Endothelial cell of umbilical vein (primary cell): ENCODE measurements at regions not wholly inside any gene's neighbourhood (a gene's known extent, or its start where the extent isn't known, plus 50 kb on each side); places are given as distances from the start of the nearest gene placed in this dataset.

Experiments used
- BruUV-seq: library from RNA; stranded (reverse); fragments of 400-500 nt; replicated peaks from 2 replicates; lab custom pipeline; 2021; lab: Mats Ljungman, UMichigan
- CTCF ChIA-PET: fragments of 300-600, 350-600 bp; sonication (Branson Sonifier 250); formaldehyde crosslinking; loops from one replicate; lab custom pipeline; 2021; ENCODE audit warnings: antibody characterized with exemption, inconsistent platforms; lab: Charles Lee
- POLR2A ChIA-PET: fragments of 300-600, 350-600 bp; sonication (Branson Sonifier 250); formaldehyde crosslinking; loops from one replicate; lab custom pipeline; 2021; ENCODE audit warnings: antibody characterized with exemption, inconsistent platforms; lab: Charles Lee
- DNase-seq: peaks from one replicate; pipeline ENCODE4 v3.0.0-alpha.2; 2011; ENCODE audit warnings: low read depth, low spot score
- FAIRE-seq: peaks from 2 replicates; lab custom pipeline; 2011; peaks lifted over from hg19 to GRCh38; lab: Jason Lieb, UNC
- H2AFZ ChIP-seq: 2 replicates; pipeline ENCODE4 v1.6.0; 2012; ENCODE audit warnings: low read depth, low read length, control low read depth, inconsistent platforms
- H3K27ac ChIP-seq: 2 replicates; pipeline ENCODE4 v1.5.1; 2011; ENCODE audit warnings: low read depth, mild to moderate bottlenecking, control low read depth, low read length, moderate library complexity; ENCODE audit not compliant: insufficient read depth
- H3K27me3 ChIP-seq, 2 experiments: 2 replicates each; pipeline versions ENCODE4 v1.6.0 to v1.6.1; 2011; ENCODE audit warnings: low read length in 2 of 2, mixed read lengths in 1 of 2; ENCODE audit not compliant: control insufficient read depth in 2 of 2, insufficient read depth in 2 of 2
- H3K36me3 ChIP-seq, 2 experiments: 2 replicates in 1 of 2; 3 replicates in 1 of 2; pipeline ENCODE4 v1.5.1; 2011; ENCODE audit warnings: low read length in 2 of 2, mild to moderate bottlenecking in 1 of 2, moderate library complexity in 1 of 2; ENCODE audit not compliant: control insufficient read depth in 2 of 2, insufficient read depth in 2 of 2; ENCODE audit errors: extremely low read depth in 1 of 2
- H3K4me1 ChIP-seq: 3 replicates; pipeline ENCODE4 v1.5.1; 2011; ENCODE audit warnings: mild to moderate bottlenecking, low read length; ENCODE audit not compliant: control insufficient read depth, insufficient read depth; ENCODE audit errors: extremely low read depth
- H3K4me2 ChIP-seq: 2 replicates; pipeline ENCODE4 v1.6.1; 2011; ENCODE audit warnings: low read length, control low read depth, mixed read lengths; ENCODE audit not compliant: insufficient read depth
- H3K4me3 ChIP-seq, 3 experiments: fragments of 200-600 bp in 1 of 3; sonication (generic), shearing (Covaris generic) in 1 of 3; replicated peaks in 1 of 3; 2 replicates each; pipeline ENCODE4 v1.5.1; 2011 to 2016; ENCODE audit warnings: control low read depth in 3 of 3, low read length in 3 of 3, mild to moderate bottlenecking in 2 of 3, inconsistent platforms in 1 of 3, low read depth in 1 of 3, moderate library complexity in 1 of 3; ENCODE audit not compliant: insufficient read depth in 1 of 3
- H3K79me2 ChIP-seq: 2 replicates; pipeline ENCODE4 v1.6.0; 2012; ENCODE audit warnings: low read length, inconsistent platforms; ENCODE audit not compliant: control insufficient read depth, insufficient read depth
- H3K9ac ChIP-seq: replicated peaks from 2 replicates; pipeline ENCODE3; 2011; ENCODE audit warnings: low read length, control low read depth; ENCODE audit not compliant: insufficient read depth; ENCODE audit errors: extremely low read depth
- H3K9me1 ChIP-seq: replicated peaks from 3 replicates; pipeline ENCODE4 v1.6.0; 2011; ENCODE audit warnings: mild to moderate bottlenecking, low read length; ENCODE audit not compliant: control insufficient read depth, insufficient read depth; ENCODE audit errors: extremely low read depth
- H3K9me3 ChIP-seq: replicated peaks from 2 replicates; pipeline ENCODE4 v1.5.1; 2012; ENCODE audit warnings: low read length, inconsistent platforms; ENCODE audit not compliant: control insufficient read depth, insufficient read depth
- H4K20me1 ChIP-seq: replicated peaks from 2 replicates; pipeline ENCODE3; 2011; ENCODE audit warnings: mild to moderate bottlenecking, low read length; ENCODE audit not compliant: control insufficient read depth, insufficient read depth; ENCODE audit errors: extremely low read depth
- EZH2 ChIP-seq: IDR thresholded peaks from 2 replicates; pipeline ENCODE4 v1.6.1; 2012; ENCODE audit warnings: borderline replicate concordance, low read depth, mild to moderate bottlenecking, moderate library complexity, low read length, inconsistent platforms; ENCODE audit not compliant: severe bottlenecking
- FOS ChIP-seq: IDR thresholded peaks from 2 replicates; pipeline ENCODE4 v1.6.1; 2011; ENCODE audit warnings: mild to moderate bottlenecking, low read length, moderate library complexity, borderline replicate concordance; ENCODE audit not compliant: insufficient read depth
- GATA2 ChIP-seq: IDR thresholded peaks from 2 replicates; pipeline ENCODE4 v1.7.0; 2011; ENCODE audit warnings: low read depth, mild to moderate bottlenecking, moderate library complexity, mixed read lengths, low read length; ENCODE audit not compliant: insufficient read length, insufficient read depth
- JUN ChIP-seq: IDR thresholded peaks from 2 replicates; pipeline ENCODE4 v1.6.1; 2011; ENCODE audit warnings: borderline replicate concordance, low read depth; ENCODE audit not compliant: insufficient read length, insufficient read depth
- MYC ChIP-seq: IDR thresholded peaks from one replicate; pipeline ENCODE4 v1.6.1; 2011; ENCODE audit warnings: mild to moderate bottlenecking, low read depth, low read length
- POLR2A ChIP-seq: IDR thresholded peaks from 2 replicates; pipeline ENCODE4 v1.6.1; 2012; ENCODE audit warnings: low read depth, mild to moderate bottlenecking, control low read depth, low read length
- POLR2AphosphoS5 ChIP-seq: IDR thresholded peaks from 2 replicates; pipeline ENCODE4 v1.6.1; 2012; ENCODE audit warnings: low read depth, mild to moderate bottlenecking, control low read depth, low read length, moderate library complexity; ENCODE audit not compliant: insufficient read depth
- dilution Hi-C: fragments of 300-500 bp; cut with MboI; formaldehyde crosslinking; loops from one replicate; pipeline ENCODE4 v1.15.0; 2019; ENCODE audit warnings: low sequenced_read_pairs; ENCODE audit not compliant: extremely low pct_ligation_motif_present
- intact Hi-C: fragments of 100-400 bp; cut with micrococcal nuclease; formaldehyde crosslinking; loops from one replicate; pipeline ENCODE4 v1.10.0; 2022
- TF ChIP-seq, protein P1 (sequence below): IDR thresholded peaks from 2 replicates; pipeline ENCODE4 v1.6.1; 2011; ENCODE audit not compliant: insufficient read depth, insufficient read length
- TF ChIP-seq, protein P2 (sequence below), 2 donors: IDR thresholded peaks; 1 replicate in 1 of 2; 2 replicates in 1 of 2; pipeline ENCODE4 v1.5.1; 2011; ENCODE audit warnings: low read length in 2 of 2, mild to moderate bottlenecking in 2 of 2, moderate library complexity in 2 of 2, control low read depth in 1 of 2, inconsistent platforms in 1 of 2, low read depth in 1 of 2; ENCODE audit not compliant: insufficient read depth in 1 of 2; ENCODE audit errors: extremely low read depth in 1 of 2

DNA sequence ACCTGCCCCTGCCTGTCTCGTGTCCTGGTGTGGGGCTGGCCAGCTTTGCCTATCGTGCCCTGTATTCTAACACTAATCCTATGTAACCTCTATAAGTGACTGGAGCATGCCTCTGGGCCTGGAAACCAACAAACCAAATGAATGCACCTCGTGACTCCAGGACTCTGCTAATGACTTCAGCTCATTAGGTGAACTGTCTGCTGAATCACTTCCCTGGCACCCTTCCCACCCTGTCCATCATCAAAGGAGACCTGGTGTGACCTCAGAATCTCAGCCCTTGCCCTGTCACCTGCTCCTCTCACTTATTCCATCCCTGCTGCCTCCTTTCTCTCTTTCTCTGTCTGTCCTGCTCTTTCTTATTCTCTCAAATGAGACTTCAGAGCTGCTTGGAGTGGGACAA is 322.4 kb downstream of the CBLN1 start:
- Histone ChIP-seq H3K36me3 (no peaks in the 10 kb centered on the region), H3K9me1 (no peaks in the 10 kb centered on the region), H3K9me3 (peaks cover 5% of the 10 kb centered on the region), H3K4me1 (no peaks in the 10 kb centered on the region), H3K27ac (no peak overlapping the region), H2AFZ (no peak overlapping the region), H3K9ac (no peak overlapping the region), H3K4me3 (no peak overlapping the region), H3K27me3 (no peaks in the 10 kb centered on the region), H3K79me2 (no peaks in the 10 kb centered on the region), H3K4me2 (no peak overlapping the region), H4K20me1 (no peaks in the 10 kb centered on the region)
- DNase-seq (no peak), FAIRE-seq (no peak)
- intact Hi-C loops (no loop called here), dilution Hi-C loops (no loop called here)
- TF ChIP-seq, protein P1, sequence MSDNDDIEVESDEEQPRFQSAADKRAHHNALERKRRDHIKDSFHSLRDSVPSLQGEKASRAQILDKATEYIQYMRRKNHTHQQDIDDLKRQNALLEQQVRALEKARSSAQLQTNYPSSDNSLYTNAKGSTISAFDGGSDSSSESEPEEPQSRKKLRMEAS, result no peak
- TF ChIP-seq MYC (no peak), POLR2A (no peak), JUN (no peak), POLR2AphosphoS5 (no peak), EZH2 (no peak), FOS (no peak), GATA2 (no peak)
- TF ChIP-seq, protein P2, sequence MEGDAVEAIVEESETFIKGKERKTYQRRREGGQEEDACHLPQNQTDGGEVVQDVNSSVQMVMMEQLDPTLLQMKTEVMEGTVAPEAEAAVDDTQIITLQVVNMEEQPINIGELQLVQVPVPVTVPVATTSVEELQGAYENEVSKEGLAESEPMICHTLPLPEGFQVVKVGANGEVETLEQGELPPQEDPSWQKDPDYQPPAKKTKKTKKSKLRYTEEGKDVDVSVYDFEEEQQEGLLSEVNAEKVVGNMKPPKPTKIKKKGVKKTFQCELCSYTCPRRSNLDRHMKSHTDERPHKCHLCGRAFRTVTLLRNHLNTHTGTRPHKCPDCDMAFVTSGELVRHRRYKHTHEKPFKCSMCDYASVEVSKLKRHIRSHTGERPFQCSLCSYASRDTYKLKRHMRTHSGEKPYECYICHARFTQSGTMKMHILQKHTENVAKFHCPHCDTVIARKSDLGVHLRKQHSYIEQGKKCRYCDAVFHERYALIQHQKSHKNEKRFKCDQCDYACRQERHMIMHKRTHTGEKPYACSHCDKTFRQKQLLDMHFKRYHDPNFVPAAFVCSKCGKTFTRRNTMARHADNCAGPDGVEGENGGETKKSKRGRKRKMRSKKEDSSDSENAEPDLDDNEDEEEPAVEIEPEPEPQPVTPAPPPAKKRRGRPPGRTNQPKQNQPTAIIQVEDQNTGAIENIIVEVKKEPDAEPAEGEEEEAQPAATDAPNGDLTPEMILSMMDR (IDR thresholded peaks at IDR 0.05; ENCODE audit: extremely low read depth in 1 of 2, insufficient read depth in 1 of 2, low read depth in 1 of 2, low read length in 2 of 2), result no peak
- CTCF ChIA-PET, result no interaction called here
- POLR2A ChIA-PET, result no interaction called here
- BruUV-seq, result no TSS peak
